CD4-positive, alpha-beta T cell (primary cell): ENCODE measurements at regions not wholly inside any gene's neighbourhood (a gene's known extent, or its start where the extent isn't known, plus 50 kb on each side); places are given as distances from the start of the nearest gene placed in this dataset.

Experiments used
- ATAC-seq: fragments of 200-7000 bp; cut with Tn5 transposase; one replicate; pipeline ENCODE4 v1.10.0; 2022; ENCODE audit warnings: mild to moderate bottlenecking; ENCODE audit not compliant: poor library complexity
- CTCF ChIA-PET: fragments of 350-600 bp; sonication (Branson Sonifier 250); formaldehyde crosslinking; loops from one replicate; lab custom pipeline; 2021; ENCODE audit warnings: antibody characterized with exemption, inconsistent platforms; lab: Charles Lee
- POLR2A ChIA-PET: fragments of 350-600 bp; sonication (Branson Sonifier 250); formaldehyde crosslinking; loops from one replicate; lab custom pipeline; 2021; ENCODE audit warnings: antibody characterized with exemption, inconsistent platforms; lab: Charles Lee
- DNase-seq, 14 experiments: peaks; one replicate each; pipeline ENCODE4 v3.0.0-alpha.2; 2013 to 2020; ENCODE audit warnings: mixed read lengths in 2 of 14
- H3K27ac ChIP-seq, 2 donors: one replicate each; pipeline versions ENCODE4 v1.5.1 to v1.7.0; 2013; ENCODE audit warnings: low read length in 2 of 2, low read depth in 1 of 2, mild to moderate bottlenecking in 1 of 2
- H3K27me3 ChIP-seq, 2 experiments: 1 replicate in 1 of 2; 2 replicates in 1 of 2; pipeline versions ENCODE4 v1.6.1 to v1.7.0; 2013; ENCODE audit warnings: low read length in 2 of 2, control low read depth in 1 of 2, mild to moderate bottlenecking in 1 of 2, moderate library complexity in 1 of 2; ENCODE audit not compliant: insufficient read depth in 2 of 2, control insufficient read depth in 1 of 2
- H3K36me3 ChIP-seq: one replicate; pipeline ENCODE4 v1.6.1; 2013; ENCODE audit warnings: low read length, control low read depth; ENCODE audit not compliant: insufficient read depth
- H3K4me1 ChIP-seq: one replicate; pipeline ENCODE4 v1.6.1; 2013; ENCODE audit warnings: low read length, control low read depth; ENCODE audit not compliant: insufficient read depth
- H3K4me3 ChIP-seq: one replicate; pipeline ENCODE4 v1.5.1; 2013; ENCODE audit warnings: mild to moderate bottlenecking, low read length, moderate library complexity
- H3K9me3 ChIP-seq, 2 experiments: 1 replicate in 1 of 2; 2 replicates in 1 of 2; pipeline versions ENCODE4 v1.6.1 to v1.7.0; 2013; ENCODE audit warnings: low read length in 2 of 2, mild to moderate bottlenecking in 2 of 2, control low read depth in 1 of 2, moderate library complexity in 1 of 2; ENCODE audit not compliant: control insufficient read depth in 1 of 2, insufficient read depth in 1 of 2
- H3K27ac Mint-ChIP-seq: one replicate; pipeline ENCODE4 v1.8.0; 2020; ENCODE audit warnings: mixed read lengths
- H3K27me3 Mint-ChIP-seq: one replicate; pipeline ENCODE4 v1.8.0; 2021; ENCODE audit warnings: mixed read lengths
- H3K36me3 Mint-ChIP-seq: one replicate; pipeline ENCODE4 v1.8.0; 2021; ENCODE audit warnings: low read depth, mixed read lengths
- H3K4me1 Mint-ChIP-seq: one replicate; pipeline ENCODE4 v1.8.0; 2021; ENCODE audit warnings: low read depth, mixed read lengths
- H3K4me3 Mint-ChIP-seq: one replicate; pipeline ENCODE4 v1.8.0; 2020; ENCODE audit warnings: mild to moderate bottlenecking, mixed read lengths
- H3K9me3 Mint-ChIP-seq: one replicate; pipeline ENCODE4 v1.8.0; 2020; ENCODE audit warnings: mixed read lengths
- CTCF ChIP-seq: fragments of 200-600 bp; IDR thresholded peaks from one replicate; pipeline ENCODE4 v1.8.0; 2022; ENCODE audit warnings: antibody characterized with exemption, mild to moderate bottlenecking
- intact Hi-C, 2 experiments: fragments of 100-400 bp; cut with DNase I in 1 of 2; cut with micrococcal nuclease in 1 of 2; formaldehyde crosslinking; loops; one replicate each; pipeline versions ENCODE4 v1.15.1 to v1.9.0; 2023 to 2025; cut with DNase I, micrococcal nuclease

GRCh38 chr13:86462011-86462410 lies 662.8 kb upstream of the SLITRK6 start:
- no peak for DNase-seq
- Histone ChIP-seq H3K9me3 (no peaks in the 10 kb centered on the region), H3K4me3 (no peak overlapping the region), H3K4me1 (no peaks in the 10 kb centered on the region), H3K27me3 (no peaks in the 10 kb centered on the region), H3K27ac (no peak overlapping the region), H3K36me3 (no peaks in the 10 kb centered on the region)
- no peak for TF ChIP-seq CTCF
- H3K9me3 Mint-ChIP-seq = peaks cover 2% of the 10 kb centered on the region
- no peaks in the 10 kb centered on the region for H3K4me1 Mint-ChIP-seq
- no peak for ATAC-seq
- intact Hi-C loops = no loop called here
- CTCF ChIA-PET = no interaction called here
- no peak overlapping the region for H3K27ac Mint-ChIP-seq
- H3K4me3 Mint-ChIP-seq = no peak overlapping the region
- H3K36me3 Mint-ChIP-seq = no peaks in the 10 kb centered on the region
- POLR2A ChIA-PET = no interaction called here
- no peaks in the 10 kb centered on the region for H3K27me3 Mint-ChIP-seq

GRCh38 chr13:86464193-86464592 lies 665.0 kb upstream of the SLITRK6 start:
- Mint-ChIP-seq H3K27ac (no peak overlapping the region), H3K4me3 (no peak overlapping the region), H3K4me1 (no peaks in the 10 kb centered on the region), H3K36me3 (no peaks in the 10 kb centered on the region), H3K27me3 (no peaks in the 10 kb centered on the region), H3K9me3 (peaks cover 4% of the 10 kb centered on the region)
- ChIA-PET CTCF (no interaction called here), POLR2A (no interaction called here)
- no peak for DNase-seq
- no peak overlapping the region for H3K27ac ChIP-seq
- H3K4me1 ChIP-seq = no peaks in the 10 kb centered on the region
- ATAC-seq = no peak
- intact Hi-C loops = no loop called here
- no peaks in the 10 kb centered on the region for H3K36me3 ChIP-seq
- no peak for TF ChIP-seq CTCF
- H3K4me3 ChIP-seq = no peak overlapping the region
- H3K9me3 ChIP-seq = no peaks in the 10 kb centered on the region
- no peaks in the 10 kb centered on the region for H3K27me3 ChIP-seq

GRCh38 chr13:86474971-86475370 lies 675.8 kb upstream of the SLITRK6 start:
- intact Hi-C loops = no loop called here

More at GRCh38 chr13:86474971-86475370, 675.8 kb upstream of the SLITRK6 start:
- H3K4me1 Mint-ChIP-seq = no peaks in the 10 kb centered on the region
- CTCF ChIA-PET = no interaction called here
- no peak overlapping the region for H3K27ac Mint-ChIP-seq
- Histone ChIP-seq H3K36me3 (no peaks in the 10 kb centered on the region), H3K4me3 (no peak overlapping the region), H3K27me3 (no peaks in the 10 kb centered on the region), H3K27ac (no peak overlapping the region), H3K4me1 (no peaks in the 10 kb centered on the region), H3K9me3 (peaks cover 0 to 14% of the 10 kb centered on the region in 2 experiments)
- POLR2A ChIA-PET = no interaction called here
- no peak overlapping the region for H3K4me3 Mint-ChIP-seq
- TF ChIP-seq CTCF = no peak
- H3K9me3 Mint-ChIP-seq = peaks cover 8% of the 10 kb centered on the region
- ATAC-seq (no peak), DNase-seq (no peak)
- no peaks in the 10 kb centered on the region for H3K36me3 Mint-ChIP-seq
- no peaks in the 10 kb centered on the region for H3K27me3 Mint-ChIP-seq
